HFFc6 (cell line): ENCODE measurements at regions not wholly inside any gene's neighbourhood (a gene's known extent, or its start where the extent isn't known, plus 50 kb on each side); places are given as distances from the start of the nearest gene placed in this dataset.

Experiments
- DNase-seq: peaks from one replicate; pipeline ENCODE4 v3.0.0-alpha.2; 2018
- H3K27ac Mint-ChIP-seq: 2 replicates; pipeline ENCODE4 v1.8.0; 2020; ENCODE audit warnings: mild to moderate bottlenecking, mixed read lengths
- H3K27me3 Mint-ChIP-seq: 2 replicates; pipeline ENCODE4 v1.8.0; 2021; ENCODE audit warnings: mild to moderate bottlenecking, moderate library complexity, mixed read lengths; ENCODE audit not compliant: insufficient read depth
- H3K36me3 Mint-ChIP-seq: 2 replicates; pipeline ENCODE4 v1.8.0; 2021; ENCODE audit warnings: low read depth, mixed read lengths
- H3K4me1 Mint-ChIP-seq: 2 replicates; pipeline ENCODE4 v1.8.0; 2020; ENCODE audit warnings: low read depth, mixed read lengths
- H3K4me3 Mint-ChIP-seq: 2 replicates; pipeline ENCODE4 v1.8.0; 2020; ENCODE audit warnings: mild to moderate bottlenecking, moderate library complexity, mixed read lengths
- H3K9me3 Mint-ChIP-seq: 2 replicates; pipeline ENCODE4 v1.8.0; 2020; ENCODE audit warnings: mild to moderate bottlenecking, mixed read lengths
- CTCF ChIP-seq: fragments of 200-600 bp; sonication (generic); IDR thresholded peaks from 2 replicates; pipeline ENCODE4 v1.5.0; 2021; ENCODE audit warnings: antibody characterized with exemption, mild to moderate bottlenecking

GRCh38 chr2:42851740-42852250 is 59.4 kb upstream of the HAAO start:
- no peaks in the 10 kb centered on the region for H3K9me3 Mint-ChIP-seq
- no peaks in the 10 kb centered on the region for H3K36me3 Mint-ChIP-seq
- DNase-seq, result no peak
- TF ChIP-seq CTCF, result no peak
- no peak overlapping the region for H3K27ac Mint-ChIP-seq
- H3K27me3 Mint-ChIP-seq, result peaks cover 2% of the 10 kb centered on the region; the same call in 1 of the 2 replicates
- H3K4me1 Mint-ChIP-seq, result peaks cover 19% of the 10 kb centered on the region
- H3K4me3 Mint-ChIP-seq, result no peak overlapping the region

- H3K4me3 Mint-ChIP-seq, result no peak overlapping the region
- H3K4me1 Mint-ChIP-seq, result peaks cover 19% of the 10 kb centered on the region
- no peak for TF ChIP-seq CTCF
- no peak overlapping the region for H3K27ac Mint-ChIP-seq
- H3K9me3 Mint-ChIP-seq, result no peaks in the 10 kb centered on the region
- H3K36me3 Mint-ChIP-seq, result no peaks in the 10 kb centered on the region
- DNase-seq, result no peak
- peaks cover 2% of the 10 kb centered on the region; the same call in 1 of the 2 replicates for H3K27me3 Mint-ChIP-seq
Measured at GRCh38 chr2:42851186-42851585, 58.8 kb upstream of the HAAO start.

- Mint-ChIP-seq H3K27ac (no peak overlapping the region), H3K36me3 (no peaks in the 10 kb centered on the region), H3K4me1 (peaks cover 28% of the 10 kb centered on the region), H3K9me3 (no peaks in the 10 kb centered on the region), H3K4me3 (no peak overlapping the region), H3K27me3 (peaks cover 2% of the 10 kb centered on the region; the same call in 1 of the 2 replicates)
- TF ChIP-seq CTCF, result no peak
- DNase-seq, result no peak
Measured at GRCh38 chr2:42850016-42850805, 57.8 kb upstream of the HAAO start.

- DNase-seq, result no peak
- H3K36me3 Mint-ChIP-seq, result no peaks in the 10 kb centered on the region
- H3K4me3 Mint-ChIP-seq, result no peak overlapping the region
- H3K27me3 Mint-ChIP-seq, result peaks cover 2% of the 10 kb centered on the region; the same call in 1 of the 2 replicates
- H3K9me3 Mint-ChIP-seq, result no peaks in the 10 kb centered on the region
- H3K27ac Mint-ChIP-seq, result no peak overlapping the region
- peaks cover 28% of the 10 kb centered on the region for H3K4me1 Mint-ChIP-seq
- TF ChIP-seq CTCF, result no peak
Measured at GRCh38 chr2:42849311-42849710, 56.9 kb upstream of the HAAO start.

GRCh38 chr2:42848726-42849290 is 56.4 kb upstream of the HAAO start:
- Mint-ChIP-seq H3K9me3 (no peaks in the 10 kb centered on the region), H3K4me1 (peaks cover 26% of the 10 kb centered on the region), H3K27ac (no peak overlapping the region), H3K36me3 (no peaks in the 10 kb centered on the region), H3K4me3 (no peak overlapping the region), H3K27me3 (peaks cover 2% of the 10 kb centered on the region; the same call in 1 of the 2 replicates)
- no peak for TF ChIP-seq CTCF
- DNase-seq, result no peak
